GM19395 (cell line): ENCODE measurements at regions not wholly inside any gene's neighbourhood (a gene's known extent, or its start where the extent isn't known, plus 50 kb on each side); places are given as distances from the start of the nearest gene placed in this dataset.
"Not testable (repeated sequence)": the region's sequence is repeated elsewhere in the genome, so short reads cannot be mapped to it uniquely, and the experiment has no call there.

Experiments used
- ATAC-seq: cut with Tn5 transposase; IDR thresholded peaks from one replicate; pipeline ENCODE4 v1.9.1; 2021; ENCODE audit warnings: mild to moderate bottlenecking, moderate library complexity; ENCODE audit not compliant: unreplicated experiment

- ATAC-seq: no peak
These were observed 182.7 kb downstream of the TAF11L14 start for GRCh38 chr5:17816944-17817343.

- ATAC-seq: no peak
These were observed 183.7 kb downstream of the TAF11L14 start for GRCh38 chr5:17817990-17818389.

GRCh38 chr5:17819783-17820182 is 185.5 kb downstream of the TAF11L14 start:
- ATAC-seq: no peak

GRCh38 chr5:17828681-17829080 is 194.4 kb downstream of the TAF11L14 start:
- no peak for ATAC-seq

GRCh38 chr5:17829456-17829855 is 195.2 kb downstream of the TAF11L14 start:
- ATAC-seq: no peak

- no peak for ATAC-seq
These were observed 197.0 kb downstream of the TAF11L14 start for GRCh38 chr5:17831279-17831678.

- ATAC-seq: no peak
These were observed 198.9 kb downstream of the TAF11L14 start for GRCh38 chr5:17832949-17833745.

GRCh38 chr5:17837757-17838156 is 203.5 kb downstream of the TAF11L14 start:
- no peak for ATAC-seq

- ATAC-seq: no peak
These were observed 204.2 kb downstream of the TAF11L14 start for GRCh38 chr5:17838469-17838868.

GRCh38 chr5:17839848-17840247 is 205.6 kb downstream of the TAF11L14 start:
- no peak for ATAC-seq

- no peak for ATAC-seq
These were observed 212.2 kb downstream of the TAF11L14 start for GRCh38 chr5:17846496-17846895.

- ATAC-seq: no peak
These were observed 213.0 kb downstream of the TAF11L14 start for GRCh38 chr5:17847286-17847685.

GRCh38 chr5:17852111-17852510 is 217.9 kb downstream of the TAF11L14 start:
- no peak for ATAC-seq

GRCh38 chr5:17852740-17853139 is 218.5 kb downstream of the TAF11L14 start:
- no peak for ATAC-seq

GRCh38 chr5:17854901-17855300 is 220.6 kb downstream of the TAF11L14 start:
- no peak for ATAC-seq

- no peak for ATAC-seq
These were observed 226.5 kb downstream of the TAF11L14 start for GRCh38 chr5:17860660-17861315.

GRCh38 chr5:17864903-17865302 is 230.6 kb downstream of the TAF11L14 start:
- ATAC-seq: not testable (repeated sequence)

GRCh38 chr5:17865966-17866365 is 231.7 kb downstream of the TAF11L14 start:
- ATAC-seq: not testable (repeated sequence)

- ATAC-seq: no peak
These were observed 237.9 kb downstream of the TAF11L14 start for GRCh38 chr5:17872204-17872603.

- no peak for ATAC-seq
These were observed 244.3 kb downstream of the TAF11L14 start for GRCh38 chr5:17878541-17878940.

- ATAC-seq: no peak
These were observed 245.0 kb downstream of the TAF11L14 start for GRCh38 chr5:17879276-17879675.

- no peak for ATAC-seq
These were observed 246.6 kb downstream of the TAF11L14 start for GRCh38 chr5:17880869-17881268.
